Upper lobe of right lung (tissue), 1 donor: ENCODE measurements at regions not wholly inside any gene's neighbourhood (a gene's known extent, or its start where the extent isn't known, plus 50 kb on each side); places are given as distances from the start of the nearest gene placed in this dataset.

Experiments used
- ATAC-seq: fragments of 200-7000 bp; cut with Tn5 transposase; one replicate; pipeline ENCODE4 v1.9.1; 2020; ENCODE audit warnings: mild to moderate bottlenecking, moderate library complexity
- DNase-seq: peaks from one replicate; pipeline ENCODE4 v3.0.0-alpha.2; 2020
- H3K27ac ChIP-seq: fragments of 200-600 bp; one replicate; pipeline ENCODE4 v1.8.0; 2022
- H3K27me3 ChIP-seq: fragments of 200-600 bp; one replicate; pipeline ENCODE4 v1.8.0; 2022; ENCODE audit warnings: mild to moderate bottlenecking
- H3K36me3 ChIP-seq: fragments of 200-600 bp; one replicate; pipeline ENCODE4 v1.8.0; 2022
- H3K4me1 ChIP-seq: fragments of 200-600 bp; one replicate; pipeline ENCODE4 v1.8.0; 2022
- H3K4me3 ChIP-seq: fragments of 200-600 bp; one replicate; pipeline ENCODE4 v1.8.0; 2022; ENCODE audit warnings: mild to moderate bottlenecking
- H3K9me3 ChIP-seq: fragments of 200-600 bp; one replicate; pipeline ENCODE4 v1.8.0; 2022
- CTCF ChIP-seq: fragments of 200-600 bp; IDR thresholded peaks from one replicate; pipeline ENCODE4 v1.8.0; 2022; ENCODE audit warnings: antibody characterized with exemption
- intact Hi-C: fragments of 100-400 bp; cut with DNase I; formaldehyde crosslinking; loops from one replicate; pipeline ENCODE4 v1.11.0; 2022
- donor health status: DM: no; HTN: yes; CAD: no; lungs with severe emphysema.

GRCh38 chr15:47824147-47824546 lies 106.8 kb downstream of the SEMA6D start:
- intact Hi-C loops = no loop called here
- no peak for ATAC-seq

GRCh38 chr15:47829667-47830066 lies 112.4 kb downstream of the SEMA6D start:
- Histone ChIP-seq H3K4me3 (no peak overlapping the region), H3K4me1 (no peaks in the 10 kb centered on the region), H3K27me3 (no peaks in the 10 kb centered on the region), H3K27ac (no peak overlapping the region), H3K36me3 (no peaks in the 10 kb centered on the region), H3K9me3 (no peaks in the 10 kb centered on the region)
- ATAC-seq = no peak
- TF ChIP-seq CTCF = no peak
- intact Hi-C loops = no loop called here
- DNase-seq = no peak

More at GRCh38 chr15:47824147-47824546, 106.8 kb downstream of the SEMA6D start:
- Histone ChIP-seq H3K4me1 (no peaks in the 10 kb centered on the region), H3K36me3 (no peaks in the 10 kb centered on the region), H3K27me3 (no peaks in the 10 kb centered on the region), H3K27ac (no peak overlapping the region), H3K9me3 (no peaks in the 10 kb centered on the region), H3K4me3 (no peak overlapping the region)
- TF ChIP-seq CTCF = no peak
- no peak for DNase-seq

GRCh38 chr15:47834093-47834492 lies 116.8 kb downstream of the SEMA6D start:
- no peaks in the 10 kb centered on the region for H3K4me1 ChIP-seq
- no peak for ATAC-seq
- no peak overlapping the region for H3K4me3 ChIP-seq
- DNase-seq = no peak
- H3K36me3 ChIP-seq = no peaks in the 10 kb centered on the region
- intact Hi-C loops = no loop called here
- TF ChIP-seq CTCF = no peak
- no peaks in the 10 kb centered on the region for H3K27me3 ChIP-seq
- H3K27ac ChIP-seq = no peak overlapping the region
- no peaks in the 10 kb centered on the region for H3K9me3 ChIP-seq

- no peaks in the 10 kb centered on the region for H3K36me3 ChIP-seq
- no peak overlapping the region for H3K4me3 ChIP-seq
- no peak overlapping the region for H3K27ac ChIP-seq
- no peak for TF ChIP-seq CTCF
- intact Hi-C loops = no loop called here
- ATAC-seq (no peak), DNase-seq (no peak)
- no peaks in the 10 kb centered on the region for H3K27me3 ChIP-seq
- no peaks in the 10 kb centered on the region for H3K4me1 ChIP-seq
- H3K9me3 ChIP-seq = no peaks in the 10 kb centered on the region
These were observed 122.0 kb downstream of the SEMA6D start for GRCh38 chr15:47839233-47839825.

GRCh38 chr15:47843124-47843663 lies 125.9 kb downstream of the SEMA6D start:
- DNase-seq (no peak), ATAC-seq (no peak)
- H3K27ac ChIP-seq = no peak overlapping the region
- intact Hi-C loops = no loop called here
- H3K4me3 ChIP-seq = no peak overlapping the region
- H3K27me3 ChIP-seq = no peaks in the 10 kb centered on the region
- H3K9me3 ChIP-seq = no peaks in the 10 kb centered on the region
- no peaks in the 10 kb centered on the region for H3K36me3 ChIP-seq
- H3K4me1 ChIP-seq = no peaks in the 10 kb centered on the region
- no peak for TF ChIP-seq CTCF

- Histone ChIP-seq H3K27me3 (no peaks in the 10 kb centered on the region), H3K9me3 (no peaks in the 10 kb centered on the region), H3K27ac (no peak overlapping the region), H3K36me3 (no peaks in the 10 kb centered on the region), H3K4me1 (no peaks in the 10 kb centered on the region), H3K4me3 (no peak overlapping the region)
- DNase-seq (no peak), ATAC-seq (no peak)
- no peak for TF ChIP-seq CTCF
- intact Hi-C loops = no loop called here
These were observed 127.1 kb downstream of the SEMA6D start for GRCh38 chr15:47844437-47844836.
